Thyroid gland (tissue), 4 donors: ENCODE measurements at regions not wholly inside any gene's neighbourhood (a gene's known extent, or its start where the extent isn't known, plus 50 kb on each side); places are given as distances from the start of the nearest gene placed in this dataset.

Source experiments
- DNase-seq, 2 donors: peaks; one replicate each; pipeline ENCODE4 v3.0.0-alpha.2; 2019
- H3K27ac ChIP-seq, 3 donors: fragments of 200-600 bp; sonication (generic); 1 replicate in 2 of 3; 2 replicates in 1 of 3; pipeline ENCODE4 v1.5.1; 2016 to 2019; ENCODE audit warnings: mild to moderate bottlenecking in 1 of 3, moderate library complexity in 1 of 3
- H3K27me3 ChIP-seq: fragments of 200-600 bp; sonication (generic); one replicate; pipeline ENCODE4 v1.5.1; 2019
- H3K36me3 ChIP-seq, 2 donors: fragments of 200-600 bp; sonication (generic); one replicate each; pipeline ENCODE4 v1.5.1; 2016 to 2019
- H3K4me1 ChIP-seq, 2 donors: fragments of 200-600 bp; sonication (generic); one replicate each; pipeline ENCODE4 v1.5.1; 2017 to 2019
- H3K4me3 ChIP-seq, 3 donors: fragments of 200-600 bp; sonication (generic); replicated peaks in 1 of 3; 1 replicate in 2 of 3; 2 replicates in 1 of 3; pipeline ENCODE4 v1.5.1; 2016; ENCODE audit warnings: mild to moderate bottlenecking in 1 of 3
- H3K9me3 ChIP-seq: fragments of 200-600 bp; sonication (generic); one replicate; pipeline ENCODE4 v1.5.1; 2017
- CTCF ChIP-seq, 6 experiments: fragments of 200-600 bp in 3 of 6; fragments of 450-650 bp in 3 of 6; sonication (generic) in 3 of 6; IDR thresholded peaks; one replicate each; pipeline ENCODE4 v1.5.1; 2016 to 2019; ENCODE audit warnings: antibody characterized with exemption in 6 of 6, mild to moderate bottlenecking in 2 of 6, inconsistent platforms in 1 of 6, moderate library complexity in 1 of 6
- POLR2A ChIP-seq, 2 donors: fragments of 450-650 bp; IDR thresholded peaks; one replicate each; pipeline ENCODE4 v1.6.1; 2017; ENCODE audit warnings: antibody characterized with exemption in 2 of 2, mild to moderate bottlenecking in 2 of 2, moderate library complexity in 1 of 2
- WGBS, 2 donors: methylation state at CpG; one replicate each; pipeline ENCODE4 v1.1.5; 2017; 5-methylcytosine and 5-hydroxymethylcytosine counted together
- intact Hi-C: fragments of 100-400 bp; cut with DNase I; formaldehyde crosslinking; loops from one replicate; pipeline ENCODE4 v1.15.1; 2023

GRCh38 chr22:48559647-48560388, 1267.9 kb downstream of the BRD1 start:
- Histone ChIP-seq H3K9me3 (no peaks in the 10 kb centered on the region), H3K4me1 (no peaks in the 10 kb centered on the region), H3K27me3 (no peaks in the 10 kb centered on the region), H3K4me3 (no peak overlapping the region), H3K27ac (no peak overlapping the region), H3K36me3 (no peaks in the 10 kb centered on the region)
- no peak for DNase-seq
- TF ChIP-seq POLR2A (IDR thresholded peaks at IDR 0.05) (no peak), CTCF (IDR thresholded peaks at IDR 0.05) (no peak)
- WGBS, 2 donors, result 81 to 84% methylated on average over 27 to 33 of the region's 38 CpGs
- intact Hi-C loops, result no loop called here

- no peaks in the 10 kb centered on the region for H3K9me3 ChIP-seq
- H3K4me1 ChIP-seq, result no peaks in the 10 kb centered on the region
- no peak overlapping the region for H3K27ac ChIP-seq
- no peaks in the 10 kb centered on the region for H3K36me3 ChIP-seq
- WGBS, 2 donors, result 95 to 96% methylated on average over 16 to 20 of the region's 25 CpGs
- no peak overlapping the region for H3K4me3 ChIP-seq
- TF ChIP-seq POLR2A (IDR thresholded peaks at IDR 0.05) (no peak), CTCF (IDR thresholded peaks at IDR 0.05) (no peak)
- intact Hi-C loops, result no loop called here
- no peak for DNase-seq
- no peaks in the 10 kb centered on the region for H3K27me3 ChIP-seq
These were observed 1268.9 kb downstream of the BRD1 start for GRCh38 chr22:48558606-48559402.

- Histone ChIP-seq H3K4me1 (no peaks in the 10 kb centered on the region), H3K9me3 (no peaks in the 10 kb centered on the region), H3K27ac (no peak overlapping the region), H3K27me3 (no peaks in the 10 kb centered on the region), H3K4me3 (no peak overlapping the region), H3K36me3 (no peaks in the 10 kb centered on the region)
- DNase-seq, result no peak
- no peak for TF ChIP-seq POLR2A (IDR thresholded peaks at IDR 0.05)
- TF ChIP-seq CTCF (IDR thresholded peaks at IDR 0.05), result no peak
- intact Hi-C loops, result no loop called here
- 93 to 97% methylated on average over 12 of the region's 12 CpGs for WGBS, 2 donors
These were observed 1269.7 kb downstream of the BRD1 start for GRCh38 chr22:48558016-48558415.

GRCh38 chr22:48557473-48557872, 1270.2 kb downstream of the BRD1 start:
- intact Hi-C loops, result no loop called here
- no peaks in the 10 kb centered on the region for H3K4me1 ChIP-seq
- no peak for DNase-seq

More at GRCh38 chr22:48557473-48557872, 1270.2 kb downstream of the BRD1 start:
- H3K4me3 ChIP-seq, result no peak overlapping the region
- H3K27me3 ChIP-seq, result no peaks in the 10 kb centered on the region
- no peaks in the 10 kb centered on the region for H3K9me3 ChIP-seq
- no peak overlapping the region for H3K27ac ChIP-seq
- 90% methylated on average over 8 of the region's 11 CpGs; no CpG with 5 or more reads in 1 of the 2 donors for WGBS, 2 donors
- TF ChIP-seq CTCF (IDR thresholded peaks at IDR 0.05) (no peak), POLR2A (IDR thresholded peaks at IDR 0.05) (no peak)
- H3K36me3 ChIP-seq, result no peaks in the 10 kb centered on the region
